ENCODE measurements at regions not wholly inside any gene's neighbourhood (a gene's known extent, or its start where the extent isn't known, plus 50 kb on each side); places are given as distances from the start of the nearest gene placed in this dataset.

GRCh38 chr15:60255390-60255789 is 142.4 kb downstream of the ANXA2 start:
- no peak for TF ChIP-seq HDGF (IDR thresholded peaks at IDR 0.05; ENCODE audit: borderline replicate concordance)
- no peak for TF ChIP-seq CTBP1 (IDR thresholded peaks at IDR 0.05; ENCODE audit: borderline replicate concordance)
- no peak for TF ChIP-seq TARDBP (IDR thresholded peaks at IDR 0.05)
- no peak for TF ChIP-seq LEF1 (IDR thresholded peaks at IDR 0.05; ENCODE audit: borderline replicate concordance)
- TF ChIP-seq SP1 (IDR thresholded peaks at IDR 0.05) = no peak
- TF ChIP-seq ZNF384 (IDR thresholded peaks at IDR 0.05) = no peak
- TF ChIP-seq FOXM1 (IDR thresholded peaks at IDR 0.05; ENCODE audit: borderline replicate concordance) = no peak
- TF ChIP-seq NFRKB (IDR thresholded peaks at IDR 0.05) = no peak
- TF ChIP-seq BHLHE40 (IDR thresholded peaks at IDR 0.05; ENCODE audit: borderline replicate concordance) = no peak
- TF ChIP-seq SUZ12 (IDR thresholded peaks at IDR 0.05) = no peak
- TF ChIP-seq FOXK2 (IDR thresholded peaks at IDR 0.05) = no peak
- no peak for TF ChIP-seq FOXA1 (IDR thresholded peaks at IDR 0.05)
- TF ChIP-seq, protein P1, sequence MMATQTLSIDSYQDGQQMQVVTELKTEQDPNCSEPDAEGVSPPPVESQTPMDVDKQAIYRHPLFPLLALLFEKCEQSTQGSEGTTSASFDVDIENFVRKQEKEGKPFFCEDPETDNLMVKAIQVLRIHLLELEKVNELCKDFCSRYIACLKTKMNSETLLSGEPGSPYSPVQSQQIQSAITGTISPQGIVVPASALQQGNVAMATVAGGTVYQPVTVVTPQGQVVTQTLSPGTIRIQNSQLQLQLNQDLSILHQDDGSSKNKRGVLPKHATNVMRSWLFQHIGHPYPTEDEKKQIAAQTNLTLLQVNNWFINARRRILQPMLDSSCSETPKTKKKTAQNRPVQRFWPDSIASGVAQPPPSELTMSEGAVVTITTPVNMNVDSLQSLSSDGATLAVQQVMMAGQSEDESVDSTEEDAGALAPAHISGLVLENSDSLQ (IDR thresholded peaks at IDR 0.05) = peak; percentile 48; the same call in 1 of the 2 replicates
